ENCODE measurements at regions not wholly inside any gene's neighbourhood (a gene's known extent, or its start where the extent isn't known, plus 50 kb on each side); places are given as distances from the start of the nearest gene placed in this dataset.

GRCh38 chr7:89989454-89989853 lies 164.8 kb upstream of the STEAP1 start:
- POLR2A ChIA-PET, result no interaction called here
- ATAC-seq, result no peak
- Histone ChIP-seq H3K36me3 (ENCODE audit: control insufficient read depth, insufficient read depth, low read length) (no peaks in the 10 kb centered on the region), H3K4me2 (ENCODE audit: insufficient read depth, low read length) (no peak overlapping the region), H2AFZ (ENCODE audit: low read depth, low read length) (no peak overlapping the region), H3K4me3 (no peak overlapping the region), H3K27ac (ENCODE audit: extremely low read depth, low read depth, low read length) (no peak overlapping the region), H3K9ac (ENCODE audit: insufficient read depth in 1 of 2, low read depth in 2 of 2, low read length in 2 of 2) (no peak overlapping the region), H3K9me3 (replicated peaks; ENCODE audit: control insufficient read depth, insufficient read depth, low read depth, low read length) (no peaks in the 10 kb centered on the region; the same call in 1 of the 2 replicates), H3K79me2 (ENCODE audit: control insufficient read depth, insufficient read depth, low read length) (no peaks in the 10 kb centered on the region), H3K4me1 (replicated peaks in 1 of 2; ENCODE audit: control insufficient read depth in 2 of 2, insufficient read depth in 2 of 2, low read length in 2 of 2) (no peaks in the 10 kb centered on the region), H3K9me1 (ENCODE audit: control insufficient read depth, insufficient read depth, low read length) (no peaks in the 10 kb centered on the region), H4K20me1 (replicated peaks; ENCODE audit: control insufficient read depth, insufficient read depth, low read length) (no peaks in the 10 kb centered on the region), H3K27me3 (ENCODE audit: control insufficient read depth in 2 of 2, insufficient read depth in 2 of 2, low read length in 2 of 2) (no peaks in the 10 kb centered on the region)
- TF ChIP-seq HDAC2 (IDR thresholded peaks at IDR 0.05), result no peak
- no peak for TF ChIP-seq NEUROD1 (IDR thresholded peaks at IDR 0.05; ENCODE audit: borderline replicate concordance, low read depth, low read length, partially characterized antibody)
- TF ChIP-seq, protein P1, sequence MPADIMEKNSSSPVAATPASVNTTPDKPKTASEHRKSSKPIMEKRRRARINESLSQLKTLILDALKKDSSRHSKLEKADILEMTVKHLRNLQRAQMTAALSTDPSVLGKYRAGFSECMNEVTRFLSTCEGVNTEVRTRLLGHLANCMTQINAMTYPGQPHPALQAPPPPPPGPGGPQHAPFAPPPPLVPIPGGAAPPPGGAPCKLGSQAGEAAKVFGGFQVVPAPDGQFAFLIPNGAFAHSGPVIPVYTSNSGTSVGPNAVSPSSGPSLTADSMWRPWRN (IDR thresholded peaks at IDR 0.05; ENCODE audit: low read depth), result no peak
- no peak for TF ChIP-seq SMAD1 (IDR thresholded peaks at IDR 0.05; ENCODE audit: low read depth, low read length, partially characterized antibody)
- TF ChIP-seq KAT8 (IDR thresholded peaks at IDR 0.05; ENCODE audit: low read depth), result no peak
- no peak for TF ChIP-seq ZNF133 (CRISPR knock-in tag; IDR thresholded peaks at IDR 0.05)
- no peak for TF ChIP-seq CEBPB (tag; IDR thresholded peaks at IDR 0.05)
- no peak for TF ChIP-seq PRPF4 (IDR thresholded peaks at IDR 0.05; ENCODE audit: insufficient read depth, low read depth, low read length, poor library complexity, severe bottlenecking)
- no peak for TF ChIP-seq POLR2B (IDR thresholded peaks at IDR 0.05; ENCODE audit: low read depth, partially characterized antibody)
- no peak for TF ChIP-seq ZSCAN32 (CRISPR knock-in tag; IDR thresholded peaks at IDR 0.05)
- no peak for TF ChIP-seq SAFB2 (IDR thresholded peaks at IDR 0.05; ENCODE audit: borderline replicate concordance, low read depth, low read length, severe bottlenecking)
- TF ChIP-seq TBP (optimal IDR thresholded peaks at IDR 0.05; ENCODE audit: low read depth, low read length), result no peak
- no peak for TF ChIP-seq MYNN (IDR thresholded peaks at IDR 0.05)
- no peak for TF ChIP-seq MYNN (CRISPR knock-in tag; IDR thresholded peaks at IDR 0.05)
- intact Hi-C loops (cut with micrococcal nuclease) (no loop called here), in situ Hi-C loops (cut with MboI) (no loop called here)
- no peak for FAIRE-seq
- DNase-seq (ENCODE audit: extremely low read depth in 1 of 4, low spot score in 3 of 4), result no peak
- 0% methylated on average over 2 of the region's 2 CpGs for WGBS (ENCODE audit: insufficient coverage, low coverage, missing lambda C conversion rate)
- CTCF ChIA-PET (ENCODE audit: low intra/inter-chr PET ratio), result no interaction called here
- no TSS peak for BruUV-seq (replicated peaks)

All from K562 (cell line).